ENCODE measurements at regions not wholly inside any gene's neighbourhood (a gene's known extent, or its start where the extent isn't known, plus 50 kb on each side); places are given as distances from the start of the nearest gene placed in this dataset.

GRCh38 chr14:30256627-30257026 lies 302.3 kb upstream of the G2E3 start:
- Histone ChIP-seq H2BK20ac (ENCODE audit: low read depth, low read length, poor library complexity, severe bottlenecking) (no peak overlapping the region), H3K4me1 (ENCODE audit: insufficient read depth, low read length) (no peaks in the 10 kb centered on the region; the same call in 1 of the 2 replicates), H3T11ph (ENCODE audit: low read length) (no peak overlapping the region), H3K79me1 (ENCODE audit: insufficient read depth, low read depth, low read length, poor library complexity, severe bottlenecking) (no peaks in the 10 kb centered on the region), H3K9ac (ENCODE audit: extremely low read depth, insufficient read length, low read length) (no peak overlapping the region), H2BK15ac (ENCODE audit: low read depth, low read length) (no peak overlapping the region), H4K91ac (ENCODE audit: insufficient read length, low read depth, low read length) (no peak overlapping the region), H4K20me1 (ENCODE audit: control insufficient read depth, insufficient read depth, insufficient read length) (no peaks in the 10 kb centered on the region), H2BK12ac (ENCODE audit: insufficient read length, low read depth, low read length) (no peak overlapping the region), H3K23me2 (ENCODE audit: insufficient read length, low read depth, low read length, poor library complexity, severe bottlenecking) (no peaks in the 10 kb centered on the region), H3K23ac (ENCODE audit: insufficient read length, low read depth, low read length) (no peak overlapping the region), H3K4me2 (ENCODE audit: insufficient read depth, insufficient read length, low read length) (no peak overlapping the region), H4K5ac (ENCODE audit: insufficient read length, low read depth, low read length) (no peak overlapping the region), H3K27ac (ENCODE audit: insufficient read length, low read depth, low read length) (no peak overlapping the region), H2AK5ac (ENCODE audit: insufficient read length, low read length) (no peak overlapping the region), H3K56ac (ENCODE audit: insufficient read length, low read depth, low read length) (no peak overlapping the region), H2BK5ac (ENCODE audit: insufficient read length, low read length) (no peak overlapping the region), H2AFZ (ENCODE audit: low read length) (no peak overlapping the region), H3K27me3 (ENCODE audit: insufficient read depth, low read length) (no peaks in the 10 kb centered on the region), H3K9me3 (ENCODE audit: control insufficient read depth, low read depth, low read length) (no peaks in the 10 kb centered on the region), H3K18ac (ENCODE audit: insufficient read length, low read depth, low read length) (no peak overlapping the region), H3K79me2 (ENCODE audit: insufficient read depth, low read length) (no peaks in the 10 kb centered on the region), H4K8ac (replicated peaks; ENCODE audit: insufficient read length, low read depth, low read length) (no peak overlapping the region), H3K14ac (ENCODE audit: insufficient read depth, low read length) (no peak overlapping the region), H3K4ac (ENCODE audit: low read depth, low read length) (no peak overlapping the region), H2BK120ac (ENCODE audit: low read depth, low read length, poor library complexity, severe bottlenecking) (no peak overlapping the region)
- Mint-ChIP-seq H3K27ac (no peak overlapping the region; a peak in 1 of 7 replicates), H3K27me3 (ENCODE audit: low read depth) (no peaks in the 10 kb centered on the region; the same call in 1 of the 2 replicates), H3K4me3 (no peak overlapping the region), H3K9me3 (peaks cover 8 to 12% of the 10 kb centered on the region in 2 experiments), H3K36me3 (ENCODE audit: insufficient read depth in 1 of 3, low read depth in 3 of 3) (peaks cover 0 to 9% (median 0%) of the 10 kb centered on the region in 3 experiments; a peak in 3 of 7 replicates), H3K4me1 (peaks cover 26 to 32% of the 10 kb centered on the region in 2 experiments)
- no CpG with 5 or more reads among the region's 2 CpGs for WGBS (ENCODE audit: extremely low coverage, insufficient read length, low lambda C conversion rate)
- no peak for DNase-seq
- TF ChIP-seq CTCF (conservative IDR thresholded peaks at IDR 0.05): no peak

Data from H9 (cell line).